Retinal pigment epithelial cell (primary cell): ENCODE measurements at regions not wholly inside any gene's neighbourhood (a gene's known extent, or its start where the extent isn't known, plus 50 kb on each side); places are given as distances from the start of the nearest gene placed in this dataset.

Experiments
- DNase-seq: peaks from one replicate; pipeline ENCODE4 v3.0.0-alpha.2; 2010; ENCODE audit warnings: low read depth
- H3K4me3 ChIP-seq: 2 replicates; pipeline ENCODE4 v1.5.1; 2011; ENCODE audit warnings: mild to moderate bottlenecking, low read length, control low read depth, moderate library complexity
- TF ChIP-seq, protein P1 (sequence below): conservative IDR thresholded peaks from 2 replicates; pipeline ENCODE4 v1.5.1; 2011; ENCODE audit warnings: low read depth, low read length, control low read depth, inconsistent platforms

DNA sequence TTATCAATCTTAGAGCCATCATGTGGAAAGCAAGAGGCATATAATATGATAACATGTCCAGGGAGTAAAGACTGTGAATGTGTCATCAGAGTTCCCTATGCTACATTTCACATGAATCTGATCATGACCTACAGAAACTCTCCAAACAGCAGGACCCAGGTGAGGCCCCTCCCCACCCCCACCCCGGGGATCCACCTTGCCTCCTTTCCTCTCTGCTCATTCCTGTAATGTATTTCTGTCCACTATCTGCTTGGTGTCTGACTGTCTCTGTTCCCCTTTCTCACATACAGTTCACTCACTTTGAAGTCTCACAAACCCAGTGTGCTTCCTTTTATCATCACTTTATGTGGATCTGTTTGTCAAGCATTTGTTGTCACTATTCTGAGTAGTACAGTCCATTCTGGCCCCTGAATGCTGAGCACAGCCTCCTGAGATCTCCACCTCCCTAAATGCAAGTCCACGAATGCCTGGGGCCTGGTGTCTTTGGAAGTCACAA is 76.4 kb upstream of the SMARCA2 start:
- TF ChIP-seq, protein P1, sequence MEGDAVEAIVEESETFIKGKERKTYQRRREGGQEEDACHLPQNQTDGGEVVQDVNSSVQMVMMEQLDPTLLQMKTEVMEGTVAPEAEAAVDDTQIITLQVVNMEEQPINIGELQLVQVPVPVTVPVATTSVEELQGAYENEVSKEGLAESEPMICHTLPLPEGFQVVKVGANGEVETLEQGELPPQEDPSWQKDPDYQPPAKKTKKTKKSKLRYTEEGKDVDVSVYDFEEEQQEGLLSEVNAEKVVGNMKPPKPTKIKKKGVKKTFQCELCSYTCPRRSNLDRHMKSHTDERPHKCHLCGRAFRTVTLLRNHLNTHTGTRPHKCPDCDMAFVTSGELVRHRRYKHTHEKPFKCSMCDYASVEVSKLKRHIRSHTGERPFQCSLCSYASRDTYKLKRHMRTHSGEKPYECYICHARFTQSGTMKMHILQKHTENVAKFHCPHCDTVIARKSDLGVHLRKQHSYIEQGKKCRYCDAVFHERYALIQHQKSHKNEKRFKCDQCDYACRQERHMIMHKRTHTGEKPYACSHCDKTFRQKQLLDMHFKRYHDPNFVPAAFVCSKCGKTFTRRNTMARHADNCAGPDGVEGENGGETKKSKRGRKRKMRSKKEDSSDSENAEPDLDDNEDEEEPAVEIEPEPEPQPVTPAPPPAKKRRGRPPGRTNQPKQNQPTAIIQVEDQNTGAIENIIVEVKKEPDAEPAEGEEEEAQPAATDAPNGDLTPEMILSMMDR = no peak
- DNase-seq = no peak
- H3K4me3 ChIP-seq = no peak overlapping the region

DNA sequence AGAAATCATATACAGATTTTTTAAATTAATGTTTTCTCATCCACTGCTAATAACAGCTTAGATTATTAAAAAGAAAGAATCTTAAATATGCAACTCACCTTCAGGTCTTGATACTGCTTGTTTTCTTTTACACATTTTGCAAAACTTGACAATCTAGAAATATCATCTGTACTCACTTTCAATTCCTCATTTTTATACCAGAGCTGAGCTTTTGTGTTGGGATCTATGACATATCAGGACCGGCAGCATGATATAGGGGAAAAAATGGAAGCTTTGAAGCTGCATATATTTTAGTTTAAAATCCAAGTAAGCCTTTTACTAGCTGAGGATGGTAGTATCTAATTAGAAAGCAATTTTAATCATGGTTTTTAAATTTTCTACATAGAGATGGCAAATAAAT is 75.7 kb upstream of the SMARCA2 start:
- TF ChIP-seq, protein P1 = no peak
- no peak for DNase-seq

DNA sequence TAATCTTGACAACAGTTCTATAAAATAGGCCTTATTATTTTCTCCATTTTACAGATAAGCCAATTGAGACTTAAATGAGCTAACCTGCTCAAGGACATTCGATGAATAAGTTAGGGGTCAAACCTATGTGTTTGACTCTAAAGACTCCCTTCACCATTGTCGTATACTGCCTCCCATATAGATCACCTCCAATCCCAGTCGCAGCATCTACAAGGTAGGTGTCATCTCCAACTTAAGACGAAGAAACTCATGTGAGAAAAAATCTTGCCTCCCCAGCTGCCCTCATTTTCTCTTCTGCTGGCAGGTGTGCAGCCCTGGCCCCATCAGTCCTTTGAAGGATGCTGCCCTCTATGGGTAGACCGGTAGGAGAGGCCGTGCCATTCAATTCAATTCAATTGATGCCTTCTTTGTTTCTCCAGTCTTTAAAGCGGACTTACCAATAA is 75.2 kb upstream of the SMARCA2 start:
- DNase-seq = no peak
- TF ChIP-seq, protein P1 = peak; percentile 55
- H3K4me3 ChIP-seq = no peak overlapping the region

More for the DNA sequence above, 75.7 kb upstream of the SMARCA2 start:
- no peak overlapping the region for H3K4me3 ChIP-seq

- H3K4me3 ChIP-seq = no peak overlapping the region
- no peak for DNase-seq
- TF ChIP-seq, protein P1 = peak; percentile 24
These were observed 73.2 kb upstream of the SMARCA2 start for GRCh38 chr9:1941989-1942388.

GRCh38 chr9:1946526-1947283 is 68.4 kb upstream of the SMARCA2 start:
- DNase-seq = no peak
- H3K4me3 ChIP-seq = no peak overlapping the region
- TF ChIP-seq, protein P1 = no peak

DNA sequence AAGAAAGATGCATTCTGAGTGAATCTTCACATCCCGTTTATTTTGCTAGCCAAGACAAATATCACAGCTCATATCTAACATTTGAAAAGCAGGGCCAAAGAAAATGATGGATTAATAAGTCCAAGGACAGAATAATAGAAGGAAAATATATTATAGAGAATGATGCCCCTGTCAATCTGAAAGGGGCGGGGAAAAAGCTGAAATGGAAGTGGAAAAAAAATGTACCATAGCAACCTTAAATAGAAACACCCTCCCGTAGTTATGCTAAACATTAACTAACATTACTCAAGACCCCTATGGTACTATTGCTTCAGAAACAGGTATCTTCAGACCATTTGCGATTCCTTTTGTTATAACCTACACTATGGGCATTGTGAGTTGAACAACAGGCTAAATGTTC is 67.7 kb upstream of the SMARCA2 start:
- H3K4me3 ChIP-seq = no peak overlapping the region
- no peak for DNase-seq
- TF ChIP-seq, protein P1 = no peak

DNA sequence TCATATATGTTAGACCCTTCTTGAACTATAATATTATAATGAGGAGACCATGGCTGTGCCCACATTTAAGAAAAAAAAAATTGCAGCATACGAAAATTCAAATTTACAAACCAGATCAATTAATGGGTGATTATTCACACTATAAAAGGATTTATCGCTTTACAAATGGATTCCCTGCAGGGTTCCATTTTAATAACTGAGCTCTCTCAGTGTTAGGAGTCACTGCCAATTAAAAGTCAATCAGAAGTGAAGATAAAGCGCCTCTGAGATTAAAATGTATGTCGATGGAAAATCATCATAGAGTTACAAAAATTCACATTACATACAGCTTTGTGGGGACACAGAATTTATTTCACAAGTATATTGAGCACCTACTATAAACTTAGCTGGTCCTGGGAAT is 66.6 kb upstream of the SMARCA2 start:
- H3K4me3 ChIP-seq = no peak overlapping the region
- TF ChIP-seq, protein P1 = no peak
- DNase-seq = no peak
